Heart left ventricle (tissue), 16 donors: ENCODE measurements at regions not wholly inside any gene's neighbourhood (a gene's known extent, or its start where the extent isn't known, plus 50 kb on each side); places are given as distances from the start of the nearest gene placed in this dataset.

Source experiments
- ATAC-seq, 4 donors: fragments of 200-7000 bp; cut with Tn5 transposase; one replicate each; pipeline ENCODE4 v1.9.1; 2020 to 2022; ENCODE audit warnings: moderate library complexity in 4 of 4, mild to moderate bottlenecking in 3 of 4, moderate number of reproducible peaks in 1 of 4
- DNase-seq, 5 donors: peaks; one replicate each; pipeline ENCODE4 v3.0.0-alpha.2; 2020
- H3K27ac ChIP-seq, 12 donors: fragments of 200-600 bp; sonication (generic) in 4 of 12; one replicate each; pipeline versions ENCODE4 v1.5.0 to v1.8.0; 2016 to 2022; ENCODE audit warnings: mild to moderate bottlenecking in 2 of 12
- H3K27me3 ChIP-seq, 9 donors: fragments of 200-600 bp; sonication (generic) in 2 of 9; one replicate each; pipeline versions ENCODE4 v1.5.1 to v1.8.0; 2016 to 2022; ENCODE audit warnings: mild to moderate bottlenecking in 3 of 9
- H3K36me3 ChIP-seq, 9 donors: fragments of 200-600 bp; sonication (generic) in 2 of 9; one replicate each; pipeline versions ENCODE4 v1.5.0 to v1.8.0; 2018 to 2022; ENCODE audit warnings: mild to moderate bottlenecking in 2 of 9
- H3K4me1 ChIP-seq, 12 donors: fragments of 200-600 bp; sonication (generic) in 4 of 12; one replicate each; pipeline versions ENCODE4 v1.5.0 to v1.8.0; 2016 to 2022; ENCODE audit warnings: mild to moderate bottlenecking in 3 of 12
- H3K4me3 ChIP-seq, 12 donors: fragments of 200-600 bp; sonication (generic) in 4 of 12; one replicate each; pipeline versions ENCODE4 v1.5.0 to v1.8.0; 2017 to 2022; ENCODE audit warnings: mild to moderate bottlenecking in 9 of 12, moderate library complexity in 4 of 12
- H3K9me3 ChIP-seq, 12 donors: fragments of 200-600 bp; sonication (generic) in 4 of 12; one replicate each; pipeline versions ENCODE4 v1.5.0 to v1.8.0; 2016 to 2022; ENCODE audit warnings: mild to moderate bottlenecking in 1 of 12
- POLR2A ChIP-seq, 2 donors: fragments of 450-650 bp; IDR thresholded peaks; one replicate each; pipeline ENCODE4 v1.6.1; 2017; ENCODE audit warnings: antibody characterized with exemption in 2 of 2, mild to moderate bottlenecking in 2 of 2, moderate library complexity in 2 of 2
- WGBS, 4 donors: extraction: QIAGEN DNeasy Blood & Tissue Kit in 2 of 4; methylation state at CpG; one replicate each; pipeline versions ENCODE4 v1.1.5 to v1.1.7; 2013 to 2018; 5-methylcytosine and 5-hydroxymethylcytosine counted together
- intact Hi-C, 10 donors: fragments of 100-400 bp; cut with DNase I; formaldehyde crosslinking; loops; one replicate each; pipeline versions ENCODE4 v1.11.1 to v1.14.2; 2022
- TF ChIP-seq, protein P1 (sequence below), 12 donors: fragments of 200-600 bp; sonication (generic) in 4 of 12; IDR thresholded peaks; one replicate each; pipeline versions ENCODE4 v1.5.0 to v1.8.0; 2018 to 2022; ENCODE audit warnings: antibody characterized with exemption in 12 of 12, mild to moderate bottlenecking in 5 of 12
- donor health status: ischemic (EF 13 %, LVEDD 7.1; RV severe dilation, severe dysfunction).
- donor health status: healthy with polysubstance abuse.
- donor health status: DM: no; HTN: yes; CAD: no.
- donor health status: DM: no; HTN: no; CAD: no.
- donor health status: ischemic (EF 25% LVEDD 6.9; RV normal size, moderate dysfunction).
- donor health status: ischemic (EF 25% LVEDD 5.7; RV mildly dilated, moderate dysfunction).
- donor health status: healthy.
- donor health status: DM: yes; HTN: yes; CAD: no.
- donor health status: ischemic (EF 35%, LVEDD 5.7; RV mildly dilated, moderate dysfunction).
- donor health status: nonischemic (EF 11% LVEDD 7.7; RV severe dilation, severe dysfunction).
- donor health status: DM: yes; HTN: yes; CAD: no.
- donor health status: PGD.
- donor health status: ischemic (EF 29% LVEDD 5.4; RV normal size, mild dysfunction).
- donor health status: nonischemic (EF 23%, LVEDD 6.1; RV moderate dilation, normal function).

DNA sequence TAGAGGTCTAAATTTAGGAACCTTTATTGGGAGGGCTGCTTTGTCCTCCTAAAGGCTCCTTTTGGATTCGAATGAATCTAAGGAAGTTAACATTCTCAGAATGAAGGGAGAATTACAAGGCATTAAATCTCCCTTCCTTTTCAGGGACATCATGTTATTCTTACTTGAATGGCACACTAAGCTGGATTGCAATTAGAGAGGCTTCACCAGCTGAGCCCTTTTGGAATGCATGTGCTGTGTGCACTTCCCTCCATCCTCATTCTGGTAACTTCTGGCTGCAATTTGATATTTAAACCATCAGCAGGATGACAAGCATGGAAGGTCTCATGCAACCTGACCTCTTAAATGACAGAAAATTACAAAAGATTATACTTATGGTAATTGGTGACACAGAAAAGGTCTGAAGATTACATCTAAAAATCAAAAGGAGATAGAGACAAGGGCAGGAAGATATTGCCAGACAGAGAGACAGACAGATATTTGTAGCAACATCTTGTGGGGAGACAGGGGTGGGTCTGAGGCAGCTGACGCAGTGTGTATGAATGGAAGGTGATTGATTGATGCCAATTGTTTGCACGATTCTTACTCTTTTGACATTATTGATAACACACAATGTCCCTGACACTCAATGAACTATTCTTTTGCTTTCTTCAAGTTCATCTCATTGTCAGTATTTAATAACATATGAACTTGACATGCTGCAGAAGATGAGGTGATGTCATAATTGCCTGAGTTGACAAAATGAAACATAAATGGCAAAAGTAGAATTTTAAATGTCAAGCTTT, 570.8 kb upstream of the GYPC start:
- Histone ChIP-seq H3K27me3 (no peaks in the 10 kb centered on the region), H3K36me3 (no peaks in the 10 kb centered on the region), H3K4me1 (no peaks in the 10 kb centered on the region), H3K4me3 (no peak overlapping the region), H3K9me3 (no peaks in the 10 kb centered on the region), H3K27ac (no peak overlapping the region)
- DNase-seq, result no peak
- WGBS, 4 donors, result 70 to 80% (median 78%) methylated on average over 3 of the region's 3 CpGs
- no peak for ATAC-seq
- TF ChIP-seq, protein P1, sequence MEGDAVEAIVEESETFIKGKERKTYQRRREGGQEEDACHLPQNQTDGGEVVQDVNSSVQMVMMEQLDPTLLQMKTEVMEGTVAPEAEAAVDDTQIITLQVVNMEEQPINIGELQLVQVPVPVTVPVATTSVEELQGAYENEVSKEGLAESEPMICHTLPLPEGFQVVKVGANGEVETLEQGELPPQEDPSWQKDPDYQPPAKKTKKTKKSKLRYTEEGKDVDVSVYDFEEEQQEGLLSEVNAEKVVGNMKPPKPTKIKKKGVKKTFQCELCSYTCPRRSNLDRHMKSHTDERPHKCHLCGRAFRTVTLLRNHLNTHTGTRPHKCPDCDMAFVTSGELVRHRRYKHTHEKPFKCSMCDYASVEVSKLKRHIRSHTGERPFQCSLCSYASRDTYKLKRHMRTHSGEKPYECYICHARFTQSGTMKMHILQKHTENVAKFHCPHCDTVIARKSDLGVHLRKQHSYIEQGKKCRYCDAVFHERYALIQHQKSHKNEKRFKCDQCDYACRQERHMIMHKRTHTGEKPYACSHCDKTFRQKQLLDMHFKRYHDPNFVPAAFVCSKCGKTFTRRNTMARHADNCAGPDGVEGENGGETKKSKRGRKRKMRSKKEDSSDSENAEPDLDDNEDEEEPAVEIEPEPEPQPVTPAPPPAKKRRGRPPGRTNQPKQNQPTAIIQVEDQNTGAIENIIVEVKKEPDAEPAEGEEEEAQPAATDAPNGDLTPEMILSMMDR (IDR thresholded peaks at IDR 0.05), result no peak
- TF ChIP-seq POLR2A (IDR thresholded peaks at IDR 0.05), result no peak
- intact Hi-C loops, result no loop called here

- ATAC-seq (no peak), DNase-seq (no peak)
- H3K36me3 ChIP-seq, result no peaks in the 10 kb centered on the region
- WGBS, 4 donors, result 52 to 76% (median 65%) methylated on average over 1 of the region's 1 CpG
- H3K4me3 ChIP-seq, result no peak overlapping the region
- H3K4me1 ChIP-seq, result no peaks in the 10 kb centered on the region
- intact Hi-C loops, result no loop called here
- TF ChIP-seq, protein P1 (IDR thresholded peaks at IDR 0.05), result no peak
- no peak for TF ChIP-seq POLR2A (IDR thresholded peaks at IDR 0.05)
- peaks cover 0 to 20% (median 0%) of the 10 kb centered on the region in 12 donors for H3K9me3 ChIP-seq
- H3K27ac ChIP-seq, result no peak overlapping the region
- no peaks in the 10 kb centered on the region for H3K27me3 ChIP-seq
These were observed 555.0 kb upstream of the GYPC start for GRCh38 chr2:126100962-126101361.

DNA sequence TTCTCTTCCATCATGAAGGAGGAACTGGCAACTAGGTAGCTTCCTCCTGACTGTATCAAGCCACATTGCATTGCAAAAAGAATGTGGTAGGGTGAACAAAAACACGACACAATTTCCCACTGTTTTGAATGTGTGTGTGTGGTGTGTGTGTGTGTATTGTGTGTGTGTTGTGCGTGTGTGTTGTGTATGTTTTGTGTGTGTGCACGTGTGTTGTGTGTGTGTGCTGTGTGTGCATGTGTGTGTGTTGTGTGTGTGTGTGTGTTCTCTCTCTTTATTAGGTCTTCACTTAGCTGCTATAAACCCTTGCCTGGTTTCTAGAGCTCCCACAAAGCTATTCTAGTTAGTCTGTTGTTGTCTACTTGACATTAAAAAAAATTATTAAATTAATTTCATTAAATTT, 550.0 kb upstream of the GYPC start:
- Histone ChIP-seq H3K4me3 (no peak overlapping the region), H3K27ac (no peak overlapping the region), H3K4me1 (no peaks in the 10 kb centered on the region), H3K27me3 (no peaks in the 10 kb centered on the region), H3K36me3 (no peaks in the 10 kb centered on the region), H3K9me3 (peaks cover 0 to 20% (median 0%) of the 10 kb centered on the region in 12 donors)
- DNase-seq, result no peak
- no peak for TF ChIP-seq POLR2A (IDR thresholded peaks at IDR 0.05)
- TF ChIP-seq, protein P1 (IDR thresholded peaks at IDR 0.05), result no peak
- intact Hi-C loops, result no loop called here
- no peak for ATAC-seq
- whole genome bisulfite sequencing, 4 donors, result 76 to 85% (median 83%) methylated on average over 3 of the region's 3 CpGs

- intact Hi-C loops, result no loop called here
- H3K27ac ChIP-seq, result no peak overlapping the region
- H3K9me3 ChIP-seq, result peaks cover 0 to 20% (median 0%) of the 10 kb centered on the region in 12 donors
- H3K4me3 ChIP-seq, result no peak overlapping the region
- H3K27me3 ChIP-seq, result no peaks in the 10 kb centered on the region
- H3K36me3 ChIP-seq, result no peaks in the 10 kb centered on the region
- TF ChIP-seq, protein P1 (IDR thresholded peaks at IDR 0.05), result no peak
- no peak for TF ChIP-seq POLR2A (IDR thresholded peaks at IDR 0.05)
- 78 to 90% (median 81%) methylated on average over 1 of the region's 1 CpG for WGBS, 4 donors
- DNase-seq (no peak), ATAC-seq (no peak)
- no peaks in the 10 kb centered on the region for H3K4me1 ChIP-seq
These were observed 548.1 kb upstream of the GYPC start for GRCh38 chr2:126107883-126108282.
